Psoas muscle (tissue), 7 donors: ENCODE measurements at regions not wholly inside any gene's neighbourhood (a gene's known extent, or its start where the extent isn't known, plus 50 kb on each side); places are given as distances from the start of the nearest gene placed in this dataset.

Source experiments
- ATAC-seq, 4 donors: fragments of 200-7000 bp; cut with Tn5 transposase; one replicate each; pipeline ENCODE4 v1.9.1; 2020; ENCODE audit warnings: moderate library complexity in 3 of 4, mild to moderate bottlenecking in 2 of 4
- DNase-seq, 2 donors: peaks; one replicate each; pipeline ENCODE4 v3.0.0-alpha.2; 2020
- H3K27ac ChIP-seq: fragments of 200-600 bp; one replicate; pipeline ENCODE4 v1.8.0; 2022
- H3K27me3 ChIP-seq, 3 donors: fragments of 200-600 bp in 1 of 3; one replicate each; pipeline versions ENCODE4 v1.6.1 to v1.8.0; 2013 to 2022; ENCODE audit warnings: low read length in 2 of 3, mild to moderate bottlenecking in 2 of 3, moderate library complexity in 1 of 3; ENCODE audit not compliant: insufficient read depth in 3 of 3
- H3K36me3 ChIP-seq, 2 donors: fragments of 200-600 bp in 1 of 2; one replicate each; pipeline versions ENCODE4 v1.6.1 to v1.8.0; 2013 to 2022; ENCODE audit warnings: low read depth in 1 of 2, mild to moderate bottlenecking in 1 of 2, moderate library complexity in 1 of 2; ENCODE audit not compliant: insufficient read depth in 1 of 2
- H3K4me1 ChIP-seq: fragments of 200-600 bp; one replicate; pipeline ENCODE4 v1.8.0; 2022
- H3K4me3 ChIP-seq: fragments of 200-600 bp; one replicate; pipeline ENCODE4 v1.8.0; 2022; ENCODE audit warnings: mild to moderate bottlenecking
- H3K9me3 ChIP-seq: fragments of 200-600 bp; one replicate; pipeline ENCODE4 v1.8.0; 2022
- WGBS, 3 donors: extraction: QIAGEN DNeasy Blood & Tissue Kit; methylation state at CpG; one replicate each; pipeline versions ENCODE4 v1.1.6 to v1.1.7; 2013; 5-methylcytosine and 5-hydroxymethylcytosine counted together
- intact Hi-C, 2 donors: fragments of 100-400 bp; cut with DNase I; formaldehyde crosslinking; loops; one replicate each; pipeline versions ENCODE4 v1.11.0 to v1.14.2; 2022
- TF ChIP-seq, protein P1 (sequence below): fragments of 200-600 bp; IDR thresholded peaks from one replicate; pipeline ENCODE4 v1.8.0; 2022; ENCODE audit warnings: antibody characterized with exemption
- donor health status: healthy with polysubstance abuse.
- donor health status: DM: no; HTN: no; CAD: no; lungs with moderate emphysema.
- donor health status: Bipolar disorder and iron deficiency.
- donor health status: healthy.
- donor health status: DM: yes; HTN: yes; CAD: no.
- donor health status: DM: no; HTN: no; CAD: no.
- donor health status: DM: yes; HTN: yes; CAD: no.

DNA sequence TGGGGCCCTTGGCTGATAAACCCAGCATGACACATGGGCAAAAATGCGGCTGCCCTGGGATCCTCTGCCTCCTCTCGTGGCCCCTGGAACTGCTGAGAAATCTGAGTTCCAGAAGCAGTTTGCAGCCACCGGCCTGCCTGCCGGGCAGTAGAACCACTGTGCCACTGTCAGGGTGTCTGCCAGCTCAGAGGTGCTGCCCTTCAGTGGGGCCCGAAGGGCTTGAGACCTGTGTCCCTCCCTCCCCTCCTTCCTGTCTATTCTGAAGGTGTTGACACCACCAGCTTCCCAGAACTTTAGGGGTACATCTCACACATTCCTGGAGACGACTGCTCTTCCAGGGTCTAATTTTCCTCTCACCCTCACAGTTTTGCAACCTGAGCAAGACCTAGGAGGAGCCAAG is 88.2 kb upstream of the POMGNT2 start:
- 77 to 85% (median 79%) methylated on average over 6 of the region's 6 CpGs for WGBS, 3 donors
- ATAC-seq (no peak), DNase-seq (no peak)
- Histone ChIP-seq H3K27me3 (no peaks in the 10 kb centered on the region), H3K4me3 (no peak overlapping the region), H3K9me3 (no peaks in the 10 kb centered on the region), H3K4me1 (no peaks in the 10 kb centered on the region), H3K27ac (no peak overlapping the region), H3K36me3 (no peaks in the 10 kb centered on the region)
- TF ChIP-seq, protein P1, sequence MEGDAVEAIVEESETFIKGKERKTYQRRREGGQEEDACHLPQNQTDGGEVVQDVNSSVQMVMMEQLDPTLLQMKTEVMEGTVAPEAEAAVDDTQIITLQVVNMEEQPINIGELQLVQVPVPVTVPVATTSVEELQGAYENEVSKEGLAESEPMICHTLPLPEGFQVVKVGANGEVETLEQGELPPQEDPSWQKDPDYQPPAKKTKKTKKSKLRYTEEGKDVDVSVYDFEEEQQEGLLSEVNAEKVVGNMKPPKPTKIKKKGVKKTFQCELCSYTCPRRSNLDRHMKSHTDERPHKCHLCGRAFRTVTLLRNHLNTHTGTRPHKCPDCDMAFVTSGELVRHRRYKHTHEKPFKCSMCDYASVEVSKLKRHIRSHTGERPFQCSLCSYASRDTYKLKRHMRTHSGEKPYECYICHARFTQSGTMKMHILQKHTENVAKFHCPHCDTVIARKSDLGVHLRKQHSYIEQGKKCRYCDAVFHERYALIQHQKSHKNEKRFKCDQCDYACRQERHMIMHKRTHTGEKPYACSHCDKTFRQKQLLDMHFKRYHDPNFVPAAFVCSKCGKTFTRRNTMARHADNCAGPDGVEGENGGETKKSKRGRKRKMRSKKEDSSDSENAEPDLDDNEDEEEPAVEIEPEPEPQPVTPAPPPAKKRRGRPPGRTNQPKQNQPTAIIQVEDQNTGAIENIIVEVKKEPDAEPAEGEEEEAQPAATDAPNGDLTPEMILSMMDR = no peak
- intact Hi-C loops = no loop called here

DNA sequence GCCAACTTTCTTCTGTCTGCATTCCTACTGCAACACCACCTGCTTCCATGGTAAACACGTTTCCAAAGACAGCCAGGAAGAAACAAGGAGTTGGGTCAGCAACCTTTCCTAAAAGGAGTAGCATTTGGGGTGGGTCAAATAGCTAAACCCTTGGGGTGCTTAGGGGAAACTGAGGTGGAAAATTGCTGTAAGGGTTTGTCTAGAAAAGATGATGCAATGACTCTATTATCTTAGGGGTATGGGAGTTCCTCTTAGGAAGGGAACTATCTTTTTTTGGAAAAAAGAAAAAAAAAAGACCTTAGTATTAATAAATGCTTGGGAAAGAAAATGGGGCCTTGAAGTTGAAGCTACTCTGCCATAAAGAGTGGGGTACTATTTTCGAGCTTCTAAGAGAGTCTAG is 86.1 kb upstream of the POMGNT2 start:
- H3K9me3 ChIP-seq = no peaks in the 10 kb centered on the region
- H3K36me3 ChIP-seq = no peaks in the 10 kb centered on the region
- DNase-seq = no peak
- 19 to 56% (median 49%) methylated on average over 2 of the region's 2 CpGs for WGBS, 3 donors
- H3K27ac ChIP-seq = no peak overlapping the region
- H3K27me3 ChIP-seq = no peaks in the 10 kb centered on the region
- TF ChIP-seq, protein P1 = no peak
- no peak for ATAC-seq
- no peaks in the 10 kb centered on the region for H3K4me1 ChIP-seq
- no peak overlapping the region for H3K4me3 ChIP-seq
- intact Hi-C loops = no loop called here

DNA sequence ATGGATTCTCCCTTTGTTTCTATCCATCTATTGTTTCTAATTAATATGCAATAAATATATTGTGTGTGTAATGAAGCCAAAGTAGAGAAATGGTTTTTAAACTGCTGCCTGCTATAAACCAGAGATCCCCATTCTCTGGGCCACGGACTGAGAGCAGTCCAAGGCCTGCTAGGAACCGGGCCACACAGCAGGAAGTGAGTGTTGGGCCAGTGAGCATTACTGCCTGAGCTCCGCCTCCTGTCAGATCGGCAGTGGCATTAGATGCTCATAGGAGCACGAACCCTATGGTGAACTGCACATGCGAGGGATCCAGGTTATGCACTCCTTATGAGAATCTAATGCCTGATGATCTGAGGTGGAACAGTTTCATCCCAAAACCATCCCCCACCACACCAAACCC is 85.2 kb upstream of the POMGNT2 start:
- H3K36me3 ChIP-seq = no peaks in the 10 kb centered on the region
- no peaks in the 10 kb centered on the region for H3K4me1 ChIP-seq
- no peak overlapping the region for H3K27ac ChIP-seq
- TF ChIP-seq, protein P1 = no peak
- 72 to 81% (median 78%) methylated on average over 6 of the region's 6 CpGs for WGBS, 3 donors
- no peaks in the 10 kb centered on the region for H3K27me3 ChIP-seq
- intact Hi-C loops = no loop called here
- H3K9me3 ChIP-seq = no peaks in the 10 kb centered on the region
- no peak overlapping the region for H3K4me3 ChIP-seq
- DNase-seq (no peak), ATAC-seq (no peak)

DNA sequence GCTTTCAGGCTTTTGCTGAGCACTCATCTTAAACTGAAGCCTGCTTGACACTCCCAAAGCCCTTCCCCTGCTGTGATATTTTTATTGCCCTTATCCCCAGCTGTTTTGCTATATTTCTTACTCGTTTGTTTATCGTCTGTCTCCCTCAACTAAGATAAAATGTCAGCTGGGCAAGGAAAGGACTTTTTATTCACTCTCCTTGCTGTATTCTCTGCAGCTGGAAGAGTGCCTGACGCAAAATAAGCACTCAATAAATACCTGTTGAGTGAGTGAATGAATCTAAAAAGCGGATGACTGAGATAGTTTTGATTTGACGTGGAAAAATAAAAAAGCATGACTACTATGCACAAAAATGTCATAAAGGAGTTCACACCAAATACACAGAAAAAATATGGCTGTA is 84.8 kb upstream of the POMGNT2 start:
- Histone ChIP-seq H3K4me1 (no peaks in the 10 kb centered on the region), H3K27me3 (no peaks in the 10 kb centered on the region), H3K27ac (no peak overlapping the region), H3K4me3 (no peak overlapping the region), H3K36me3 (no peaks in the 10 kb centered on the region), H3K9me3 (no peaks in the 10 kb centered on the region)
- no peak for DNase-seq
- no peak for ATAC-seq
- intact Hi-C loops = no loop called here
- WGBS, 3 donors = 49 to 58% (median 56%) methylated on average over 5 of the region's 5 CpGs
- TF ChIP-seq, protein P1 = no peak

DNA sequence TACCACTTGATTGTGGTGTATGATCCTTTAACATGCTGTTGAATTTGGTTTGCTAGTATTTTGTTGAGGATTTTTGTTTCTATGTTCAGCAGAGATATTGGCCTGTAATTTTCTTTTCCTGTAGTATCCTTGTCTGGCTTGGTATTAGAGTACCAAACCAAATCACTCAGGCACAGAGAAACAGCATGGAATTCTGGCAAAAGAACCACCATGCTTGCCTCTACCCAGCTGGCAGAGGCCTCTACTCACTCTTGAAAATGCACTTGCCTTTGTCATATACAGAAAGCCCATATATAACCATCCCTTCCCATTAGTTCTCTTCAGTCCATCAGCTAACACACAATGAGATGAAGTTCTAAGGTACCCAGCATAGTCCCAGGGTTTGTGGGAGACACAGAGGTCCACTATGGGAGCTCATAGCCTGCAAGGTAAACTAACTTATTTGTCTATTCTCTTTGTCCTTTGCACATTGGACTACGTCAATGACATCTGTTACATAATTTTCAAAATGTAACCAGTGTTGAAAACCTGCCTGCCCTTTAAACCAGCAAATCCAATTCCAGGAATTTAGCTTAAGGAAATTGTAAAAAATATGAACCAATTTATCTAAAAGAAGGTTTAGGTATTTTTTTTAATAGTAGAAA is 82.1 kb upstream of the POMGNT2 start:
- TF ChIP-seq, protein P1 = no peak
- no peaks in the 10 kb centered on the region for H3K27me3 ChIP-seq
- no peaks in the 10 kb centered on the region for H3K36me3 ChIP-seq
- H3K4me3 ChIP-seq = no peak overlapping the region
- no peak for DNase-seq
- no peaks in the 10 kb centered on the region for H3K9me3 ChIP-seq
- WGBS, 3 donors = 57 to 76% (median 66%) methylated on average over 1 of the region's 1 CpG
- intact Hi-C loops = no loop called here
- ATAC-seq = no peak
- H3K27ac ChIP-seq = no peak overlapping the region
- no peaks in the 10 kb centered on the region for H3K4me1 ChIP-seq
